ENCODE measurements at regions not wholly inside any gene's neighbourhood (a gene's known extent, or its start where the extent isn't known, plus 50 kb on each side); places are given as distances from the start of the nearest gene placed in this dataset.

DNA sequence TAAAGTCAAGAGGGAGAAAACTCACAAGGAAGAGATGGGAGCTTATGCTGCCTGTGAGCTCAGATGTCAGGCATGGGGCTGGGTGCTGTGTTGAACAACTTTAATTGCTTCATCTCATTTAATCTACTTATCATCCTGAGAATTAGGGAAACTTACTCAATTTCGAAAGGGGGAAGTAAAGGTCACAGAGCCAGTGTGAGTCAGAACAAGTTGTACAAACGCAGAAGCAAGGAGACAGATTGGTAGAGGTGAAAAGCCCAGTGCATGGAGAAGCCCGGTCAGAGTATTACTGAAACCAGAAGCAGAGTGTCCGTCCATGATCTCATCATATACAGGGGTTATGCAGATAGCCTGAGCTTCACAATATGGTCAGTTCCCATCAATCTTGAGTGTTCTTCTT lies 281.1 kb upstream of the POU3F3 start (continued):
- TF ChIP-seq, protein P1, sequence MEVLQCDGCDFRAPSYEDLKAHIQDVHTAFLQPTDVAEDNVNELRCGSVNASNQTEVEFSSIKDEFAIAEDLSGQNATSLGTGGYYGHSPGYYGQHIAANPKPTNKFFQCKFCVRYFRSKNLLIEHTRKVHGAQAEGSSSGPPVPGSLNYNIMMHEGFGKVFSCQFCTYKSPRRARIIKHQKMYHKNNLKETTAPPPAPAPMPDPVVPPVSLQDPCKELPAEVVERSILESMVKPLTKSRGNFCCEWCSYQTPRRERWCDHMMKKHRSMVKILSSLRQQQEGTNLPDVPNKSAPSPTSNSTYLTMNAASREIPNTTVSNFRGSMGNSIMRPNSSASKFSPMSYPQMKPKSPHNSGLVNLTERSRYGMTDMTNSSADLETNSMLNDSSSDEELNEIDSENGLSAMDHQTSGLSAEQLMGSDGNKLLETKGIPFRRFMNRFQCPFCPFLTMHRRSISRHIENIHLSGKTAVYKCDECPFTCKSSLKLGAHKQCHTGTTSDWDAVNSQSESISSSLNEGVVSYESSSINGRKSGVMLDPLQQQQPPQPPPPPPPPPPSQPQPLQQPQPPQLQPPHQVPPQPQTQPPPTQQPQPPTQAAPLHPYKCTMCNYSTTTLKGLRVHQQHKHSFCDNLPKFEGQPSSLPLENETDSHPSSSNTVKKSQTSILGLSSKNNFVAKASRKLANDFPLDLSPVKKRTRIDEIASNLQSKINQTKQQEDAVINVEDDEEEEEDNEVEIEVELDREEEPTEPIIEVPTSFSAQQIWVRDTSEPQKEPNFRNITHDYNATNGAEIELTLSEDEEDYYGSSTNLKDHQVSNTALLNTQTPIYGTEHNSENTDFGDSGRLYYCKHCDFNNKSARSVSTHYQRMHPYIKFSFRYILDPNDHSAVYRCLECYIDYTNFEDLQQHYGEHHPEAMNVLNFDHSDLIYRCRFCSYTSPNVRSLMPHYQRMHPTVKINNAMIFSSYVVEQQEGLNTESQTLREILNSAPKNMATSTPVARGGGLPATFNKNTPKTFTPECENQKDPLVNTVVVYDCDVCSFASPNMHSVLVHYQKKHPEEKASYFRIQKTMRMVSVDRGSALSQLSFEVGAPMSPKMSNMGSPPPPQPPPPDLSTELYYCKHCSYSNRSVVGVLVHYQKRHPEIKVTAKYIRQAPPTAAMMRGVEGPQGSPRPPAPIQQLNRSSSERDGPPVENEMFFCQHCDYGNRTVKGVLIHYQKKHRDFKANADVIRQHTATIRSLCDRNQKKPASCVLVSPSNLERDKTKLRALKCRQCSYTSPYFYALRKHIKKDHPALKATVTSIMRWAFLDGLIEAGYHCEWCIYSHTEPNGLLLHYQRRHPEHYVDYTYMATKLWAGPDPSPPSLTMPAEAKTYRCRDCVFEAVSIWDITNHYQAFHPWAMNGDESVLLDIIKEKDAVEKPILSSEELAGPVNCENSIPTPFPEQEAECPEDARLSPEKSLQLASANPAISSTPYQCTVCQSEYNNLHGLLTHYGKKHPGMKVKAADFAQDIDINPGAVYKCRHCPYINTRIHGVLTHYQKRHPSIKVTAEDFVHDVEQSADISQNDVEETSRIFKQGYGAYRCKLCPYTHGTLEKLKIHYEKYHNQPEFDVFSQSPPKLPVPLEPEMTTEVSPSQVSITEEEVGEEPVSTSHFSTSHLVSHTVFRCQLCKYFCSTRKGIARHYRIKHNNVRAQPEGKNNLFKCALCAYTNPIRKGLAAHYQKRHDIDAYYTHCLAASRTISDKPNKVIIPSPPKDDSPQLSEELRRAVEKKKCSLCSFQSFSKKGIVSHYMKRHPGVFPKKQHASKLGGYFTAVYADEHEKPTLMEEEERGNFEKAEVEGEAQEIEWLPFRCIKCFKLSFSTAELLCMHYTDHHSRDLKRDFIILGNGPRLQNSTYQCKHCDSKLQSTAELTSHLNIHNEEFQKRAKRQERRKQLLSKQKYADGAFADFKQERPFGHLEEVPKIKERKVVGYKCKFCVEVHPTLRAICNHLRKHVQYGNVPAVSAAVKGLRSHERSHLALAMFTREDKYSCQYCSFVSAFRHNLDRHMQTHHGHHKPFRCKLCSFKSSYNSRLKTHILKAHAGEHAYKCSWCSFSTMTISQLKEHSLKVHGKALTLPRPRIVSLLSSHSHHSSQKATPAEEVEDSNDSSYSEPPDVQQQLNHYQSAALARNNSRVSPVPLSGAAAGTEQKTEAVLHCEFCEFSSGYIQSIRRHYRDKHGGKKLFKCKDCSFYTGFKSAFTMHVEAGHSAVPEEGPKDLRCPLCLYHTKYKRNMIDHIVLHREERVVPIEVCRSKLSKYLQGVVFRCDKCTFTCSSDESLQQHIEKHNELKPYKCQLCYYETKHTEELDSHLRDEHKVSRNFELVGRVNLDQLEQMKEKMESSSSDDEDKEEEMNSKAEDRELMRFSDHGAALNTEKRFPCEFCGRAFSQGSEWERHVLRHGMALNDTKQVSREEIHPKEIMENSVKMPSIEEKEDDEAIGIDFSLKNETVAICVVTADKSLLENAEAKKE (CRISPR knock-in tag; IDR thresholded peaks at IDR 0.05) = no peak
- no peak for TF ChIP-seq ETS1 (IDR thresholded peaks at IDR 0.05)
- TF ChIP-seq, protein P2, sequence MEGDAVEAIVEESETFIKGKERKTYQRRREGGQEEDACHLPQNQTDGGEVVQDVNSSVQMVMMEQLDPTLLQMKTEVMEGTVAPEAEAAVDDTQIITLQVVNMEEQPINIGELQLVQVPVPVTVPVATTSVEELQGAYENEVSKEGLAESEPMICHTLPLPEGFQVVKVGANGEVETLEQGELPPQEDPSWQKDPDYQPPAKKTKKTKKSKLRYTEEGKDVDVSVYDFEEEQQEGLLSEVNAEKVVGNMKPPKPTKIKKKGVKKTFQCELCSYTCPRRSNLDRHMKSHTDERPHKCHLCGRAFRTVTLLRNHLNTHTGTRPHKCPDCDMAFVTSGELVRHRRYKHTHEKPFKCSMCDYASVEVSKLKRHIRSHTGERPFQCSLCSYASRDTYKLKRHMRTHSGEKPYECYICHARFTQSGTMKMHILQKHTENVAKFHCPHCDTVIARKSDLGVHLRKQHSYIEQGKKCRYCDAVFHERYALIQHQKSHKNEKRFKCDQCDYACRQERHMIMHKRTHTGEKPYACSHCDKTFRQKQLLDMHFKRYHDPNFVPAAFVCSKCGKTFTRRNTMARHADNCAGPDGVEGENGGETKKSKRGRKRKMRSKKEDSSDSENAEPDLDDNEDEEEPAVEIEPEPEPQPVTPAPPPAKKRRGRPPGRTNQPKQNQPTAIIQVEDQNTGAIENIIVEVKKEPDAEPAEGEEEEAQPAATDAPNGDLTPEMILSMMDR (conservative IDR thresholded peaks at IDR 0.05; ENCODE audit: low read depth in 2 of 2) = no peak
- TF ChIP-seq ZNF114 (CRISPR knock-in tag; IDR thresholded peaks at IDR 0.05) = no peak
- TF ChIP-seq CREB1 (CRISPR knock-in tag; IDR thresholded peaks at IDR 0.05; ENCODE audit: low read depth) = no peak
- no peak for TF ChIP-seq EZH2phosphoT487 (IDR thresholded peaks at IDR 0.05; ENCODE audit: unreplicated experiment)

DNA sequence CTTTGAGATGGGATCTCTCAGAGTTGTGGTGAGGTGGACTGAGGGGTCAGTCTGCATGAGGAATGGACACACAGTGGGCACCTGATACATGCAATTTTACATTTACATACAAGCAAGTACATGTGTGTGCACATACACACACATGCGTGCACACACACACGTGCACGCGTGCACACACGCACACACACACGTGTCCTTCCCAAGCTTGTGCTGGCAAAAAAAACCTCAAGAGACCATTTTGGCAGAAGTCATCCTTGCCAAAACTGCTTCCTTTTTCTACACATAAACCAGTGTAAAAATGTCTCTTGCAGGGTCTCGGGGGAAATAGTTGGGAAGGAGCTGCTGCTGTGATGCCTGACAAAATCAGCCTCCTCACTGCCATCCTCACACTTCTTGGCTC lies 279.5 kb upstream of the POU3F3 start:
- H3K27me3 ChIP-seq (ENCODE audit: insufficient read depth) = no peaks in the 10 kb centered on the region
- DNase-seq (ENCODE audit: low spot score) = no peak
- no peak overlapping the region for H3K4me3 ChIP-seq
- H3K36me3 ChIP-seq (ENCODE audit: insufficient read depth) = no peaks in the 10 kb centered on the region
- Mint-ChIP-seq H3K27ac (no peak overlapping the region), H3K27me3 (ENCODE audit: insufficient read depth, low read depth, poor library complexity) (peaks cover 2% of the 10 kb centered on the region), H3K36me3 (ENCODE audit: low read depth) (no peaks in the 10 kb centered on the region; the same call in 2 of the 3 replicates), H3K9me3 (no peaks in the 10 kb centered on the region; the same call in 2 of the 3 replicates), H3K4me1 (no peaks in the 10 kb centered on the region), H3K4me3 (no peak overlapping the region)
- H3K4me1 ChIP-seq (ENCODE audit: insufficient read depth) = no peaks in the 10 kb centered on the region
- H2AFZ ChIP-seq = no peak overlapping the region
- no peaks in the 10 kb centered on the region for H3K79me2 ChIP-seq (replicated peaks; ENCODE audit: insufficient read depth)
- no peaks in the 10 kb centered on the region; the same call in 1 of the 2 replicates for H4K20me1 ChIP-seq (replicated peaks; ENCODE audit: insufficient read depth)
- no peaks in the 10 kb centered on the region for H3F3A ChIP-seq (replicated peaks; ENCODE audit: low read depth)
- H3K9me2 ChIP-seq (ENCODE audit: insufficient read depth) = 0 out of 2 replicates have a peak, but pooled peaks cover 11% of the 10 kb centered on the region
- no peak for ATAC-seq
- H3K27ac ChIP-seq (ENCODE audit: low read depth) = no peak overlapping the region
- TF ChIP-seq JUNB (IDR thresholded peaks at IDR 0.05; ENCODE audit: unreplicated experiment) = no peak
- TF ChIP-seq ZNF114 (CRISPR knock-in tag; IDR thresholded peaks at IDR 0.05) = no peak
- TF ChIP-seq EZH2 (IDR thresholded peaks at IDR 0.05; ENCODE audit: low read depth, unreplicated experiment) = no peak
- no peak for TF ChIP-seq ETS1 (IDR thresholded peaks at IDR 0.05)
- TF ChIP-seq STAT1 (IDR thresholded peaks at IDR 0.05; ENCODE audit: unreplicated experiment) = no peak
- no peak for TF ChIP-seq REST (IDR thresholded peaks at IDR 0.05; ENCODE audit: unreplicated experiment)
- H3K4me2 ChIP-seq = no peak overlapping the region
